ENCODE measurements at regions not wholly inside any gene's neighbourhood (a gene's known extent, or its start where the extent isn't known, plus 50 kb on each side); places are given as distances from the start of the nearest gene placed in this dataset.

DNA sequence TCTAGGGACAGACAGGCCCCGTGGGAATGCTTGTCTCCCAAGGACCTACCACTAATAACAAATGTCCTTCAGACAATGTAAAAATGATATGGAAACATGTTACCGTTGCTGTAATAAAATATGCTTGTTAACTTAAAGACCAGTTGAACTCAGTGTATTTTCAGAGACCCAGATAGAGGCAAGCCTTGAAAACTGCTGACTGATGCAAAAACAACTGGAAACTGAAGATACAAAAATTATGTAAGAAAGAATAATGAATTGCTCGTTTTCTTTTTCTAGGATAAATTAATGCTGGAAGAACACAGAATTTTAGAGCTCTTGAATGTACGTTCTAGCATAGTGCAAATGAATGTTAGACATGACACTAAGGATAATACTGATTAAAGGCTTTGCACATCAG lies 311.5 kb upstream of the MAN1A1 start:
- Histone ChIP-seq H3K4me2 (ENCODE audit: low read depth, low read length) (no peak overlapping the region), H3K36me3 (ENCODE audit: control insufficient read depth, insufficient read depth, low read length) (no peaks in the 10 kb centered on the region), H3K23ac (ENCODE audit: low read depth, low read length) (no peak overlapping the region), H4K5ac (ENCODE audit: low read depth, low read length) (no peak overlapping the region), H3K9me1 (ENCODE audit: insufficient read depth, low read length) (no peaks in the 10 kb centered on the region), H2BK120ac (ENCODE audit: low read depth, low read length) (no peak overlapping the region), H3K4me1 (ENCODE audit: control insufficient read depth, insufficient read depth, low read length) (no peaks in the 10 kb centered on the region), H4K20me1 (ENCODE audit: insufficient read depth, low read length) (no peaks in the 10 kb centered on the region), H3K4ac (ENCODE audit: low read depth, low read length) (no peak overlapping the region), H3K9me3 (ENCODE audit: control insufficient read depth, insufficient read depth, low read length) (no peaks in the 10 kb centered on the region), H3K4me3 (ENCODE audit: insufficient read depth, low read depth, low read length) (no peak overlapping the region), H3K14ac (replicated peaks; ENCODE audit: low read depth, low read length) (no peak overlapping the region), H3K27ac (ENCODE audit: insufficient read depth, low read length) (no peak overlapping the region), H2BK15ac (ENCODE audit: low read depth, low read length) (no peak overlapping the region), H3K79me1 (ENCODE audit: low read depth in 1 of 2, low read length in 2 of 2) (no peaks in the 10 kb centered on the region), H4K8ac (ENCODE audit: low read depth in 2 of 2, low read length in 2 of 2) (no peak overlapping the region), H3K27me3 (ENCODE audit: control insufficient read depth, insufficient read depth, low read length) (no peaks in the 10 kb centered on the region), H3K18ac (ENCODE audit: low read depth, low read length) (no peak overlapping the region), H2BK20ac (ENCODE audit: low read depth, low read length) (no peak overlapping the region), H3K9ac (ENCODE audit: low read depth, low read length) (no peak overlapping the region), H2BK5ac (ENCODE audit: low read depth, low read length, poor library complexity, severe bottlenecking) (no peak overlapping the region), H3K56ac (ENCODE audit: extremely low read depth, insufficient read depth, low read length) (no peak overlapping the region), H2AK5ac (ENCODE audit: low read depth, low read length) (no peak overlapping the region), H2AK9ac (replicated peaks; ENCODE audit: low read depth, low read length, poor library complexity) (no peak overlapping the region), H2AFZ (replicated peaks; ENCODE audit: low read length, poor library complexity) (no peak overlapping the region), H4K91ac (ENCODE audit: insufficient read depth, low read depth, low read length) (no peak overlapping the region)
- dilution Hi-C loops (cut with HindIII; ENCODE audit: low sequenced_read_pairs, unreplicated experiment) (no loop called here), in situ Hi-C loops (cut with MboI; ENCODE audit: low sequenced_read_pairs) (no loop called here), intact Hi-C loops (cut with micrococcal nuclease) (no loop called here)
- ATAC-seq (ENCODE audit: low read depth) (no peak), DNase-seq (no peak)
- CTCF ChIA-PET = no interaction called here
- peak; percentile 98 for TF ChIP-seq MAFK (IDR thresholded peaks at IDR 0.05; ENCODE audit: low read depth, low read length)
- no peak for TF ChIP-seq CEBPB (IDR thresholded peaks at IDR 0.05; ENCODE audit: low read depth, low read length)
- no peak for TF ChIP-seq RAD21 (IDR thresholded peaks at IDR 0.05; ENCODE audit: low read length)
- POLR2A ChIA-PET (ENCODE audit: unreplicated experiment) = no interaction called here
- BruUV-seq (replicated peaks) = no TSS peak
- WGBS, 2 experiments (ENCODE audit: extremely low coverage in 2 of 2, insufficient read length in 1 of 2) = no CpG with 5 or more reads among the region's 4 CpGs

Data from IMR-90 (cell line).